H4 (cell line): ENCODE measurements at regions not wholly inside any gene's neighbourhood (a gene's known extent, or its start where the extent isn't known, plus 50 kb on each side); places are given as distances from the start of the nearest gene placed in this dataset.
"Not testable (repeated sequence)": the region's sequence is repeated elsewhere in the genome, so short reads cannot be mapped to it uniquely, and the experiment has no call there.

ENCODE experiments used
- DNase-seq: peaks from one replicate; pipeline ENCODE4 v3.0.0-alpha.2; 2015; ENCODE audit warnings: low spot score

GRCh38 chr20:16801919-16802651 lies 53.9 kb downstream of the OTOR start:
- peak; percentile 51 for DNase-seq

- no peak for DNase-seq
Measured at GRCh38 chr20:16802652-16802935, 54.4 kb downstream of the OTOR start.

GRCh38 chr20:16803965-16804792 lies 56.0 kb downstream of the OTOR start:
- DNase-seq = peak; percentile 44

GRCh38 chr20:16804793-16805187 lies 56.6 kb downstream of the OTOR start:
- no peak for DNase-seq

- DNase-seq = no peak
Measured at GRCh38 chr20:16806061-16806460, 57.9 kb downstream of the OTOR start.

GRCh38 chr20:16806886-16807285 lies 58.7 kb downstream of the OTOR start:
- no peak for DNase-seq

GRCh38 chr20:16808796-16809195 lies 60.6 kb downstream of the OTOR start:
- DNase-seq = no peak

GRCh38 chr20:16810216-16810615 lies 62.1 kb downstream of the OTOR start:
- DNase-seq = no peak

GRCh38 chr20:16816192-16816591 lies 68.0 kb downstream of the OTOR start:
- DNase-seq = no peak

GRCh38 chr20:16819483-16819882 lies 71.3 kb downstream of the OTOR start:
- DNase-seq = no peak

- peak; percentile 44 for DNase-seq
Measured at GRCh38 chr20:16821211-16822089, 73.3 kb downstream of the OTOR start.

- no peak for DNase-seq
Measured at GRCh38 chr20:16824664-16825063, 76.5 kb downstream of the OTOR start.

GRCh38 chr20:16828666-16829305 lies 80.6 kb downstream of the OTOR start:
- no peak for DNase-seq

GRCh38 chr20:16835690-16836089 lies 87.5 kb downstream of the OTOR start:
- DNase-seq = not testable (repeated sequence)

- no peak for DNase-seq
Measured at GRCh38 chr20:16842486-16843120, 94.4 kb downstream of the OTOR start.

GRCh38 chr20:16844406-16844805 lies 96.2 kb downstream of the OTOR start:
- no peak for DNase-seq

- DNase-seq = no peak
Measured at GRCh38 chr20:16846006-16846405, 97.8 kb downstream of the OTOR start.

GRCh38 chr20:16848061-16848460 lies 99.9 kb downstream of the OTOR start:
- no peak for DNase-seq

- no peak for DNase-seq
Measured at GRCh38 chr20:16848526-16848925, 100.4 kb downstream of the OTOR start.

- no peak for DNase-seq
Measured at GRCh38 chr20:16860914-16861313, 112.8 kb downstream of the OTOR start.

GRCh38 chr20:16861708-16862107 lies 113.5 kb downstream of the OTOR start:
- no peak for DNase-seq
